IPS-15b (cell line): ENCODE measurements at regions not wholly inside any gene's neighbourhood (a gene's known extent, or its start where the extent isn't known, plus 50 kb on each side); places are given as distances from the start of the nearest gene placed in this dataset.

Experiments
- H3K27me3 ChIP-seq: one replicate; pipeline ENCODE4 v1.6.1; 2013; ENCODE audit warnings: low read length; ENCODE audit not compliant: control insufficient read depth, insufficient read depth
- H3K36me3 ChIP-seq: one replicate; pipeline ENCODE4 v1.6.1; 2013; ENCODE audit warnings: low read length; ENCODE audit not compliant: control insufficient read depth, insufficient read depth
- H3K4me1 ChIP-seq: one replicate; pipeline ENCODE4 v1.6.1; 2013; ENCODE audit warnings: mild to moderate bottlenecking, low read length; ENCODE audit not compliant: control insufficient read depth, insufficient read depth
- H3K4me3 ChIP-seq: one replicate; pipeline ENCODE4 v1.5.1; 2013; ENCODE audit warnings: low read depth, low read length
- H3K9ac ChIP-seq: one replicate; pipeline ENCODE4 v1.6.1; 2013; ENCODE audit warnings: low read depth, mild to moderate bottlenecking, low read length
- H3K9me3 ChIP-seq: one replicate; pipeline ENCODE4 v1.6.1; 2013; ENCODE audit warnings: mild to moderate bottlenecking, low read length; ENCODE audit not compliant: control insufficient read depth, insufficient read depth

DNA sequence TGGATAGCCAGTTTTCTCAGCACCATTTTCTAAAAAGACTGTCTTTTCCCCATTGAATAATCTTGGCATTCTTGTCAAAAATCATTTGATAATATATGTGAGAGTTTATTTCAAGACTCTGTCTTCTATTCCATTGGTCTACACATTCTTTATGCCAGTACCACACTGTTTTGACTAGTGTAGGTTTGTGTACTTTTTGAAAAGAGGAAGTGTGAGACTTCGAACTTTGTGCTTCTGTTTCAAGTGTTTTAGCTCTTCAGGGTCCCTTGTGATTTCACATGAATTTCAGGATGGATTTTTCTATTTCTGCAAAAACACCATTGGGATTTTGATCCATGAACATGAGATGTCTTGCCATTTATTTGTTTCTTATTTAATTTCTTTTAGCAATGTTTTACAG lies 78.5 kb upstream of the ALDH1A1 start:
- Histone ChIP-seq H3K36me3 (no peaks in the 10 kb centered on the region), H3K4me3 (no peak overlapping the region), H3K4me1 (no peaks in the 10 kb centered on the region), H3K9ac (no peak overlapping the region), H3K27me3 (no peaks in the 10 kb centered on the region), H3K9me3 (no peaks in the 10 kb centered on the region)

DNA sequence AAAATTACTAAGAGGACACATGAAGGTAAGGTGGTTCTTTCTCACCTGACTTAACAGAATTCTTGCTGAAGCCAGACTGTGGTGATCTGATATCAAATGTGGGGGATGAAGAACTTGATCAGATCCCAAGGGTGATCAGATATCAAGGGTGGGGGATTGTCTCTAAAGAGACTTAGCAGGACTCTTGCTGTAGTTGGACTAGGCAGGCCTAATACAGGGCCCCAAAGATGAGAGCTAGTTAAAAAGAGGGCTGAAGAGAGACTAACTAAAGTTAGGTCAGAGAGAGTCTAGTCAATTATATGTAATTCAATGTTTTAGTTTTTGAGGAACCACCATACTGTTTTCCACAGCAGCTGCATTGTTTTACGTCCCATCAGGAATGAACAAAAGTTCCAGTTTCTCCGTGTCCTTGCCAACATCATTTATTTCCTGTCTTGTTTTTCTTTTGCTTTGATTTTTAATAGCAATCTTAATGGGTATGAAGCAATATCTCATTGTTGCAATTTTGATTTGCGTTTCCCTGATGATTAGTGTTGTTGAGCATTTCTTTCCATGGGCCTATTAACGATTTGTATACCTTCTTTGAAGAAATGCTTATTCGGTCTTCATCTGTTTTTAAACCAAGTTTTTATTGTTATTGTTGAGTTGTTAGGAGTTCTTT lies 77.6 kb upstream of the ALDH1A1 start:
- H3K36me3 ChIP-seq = no peaks in the 10 kb centered on the region
- no peak overlapping the region for H3K4me3 ChIP-seq
- no peaks in the 10 kb centered on the region for H3K27me3 ChIP-seq
- H3K9me3 ChIP-seq = no peaks in the 10 kb centered on the region
- H3K9ac ChIP-seq = no peak overlapping the region
- no peaks in the 10 kb centered on the region for H3K4me1 ChIP-seq

DNA sequence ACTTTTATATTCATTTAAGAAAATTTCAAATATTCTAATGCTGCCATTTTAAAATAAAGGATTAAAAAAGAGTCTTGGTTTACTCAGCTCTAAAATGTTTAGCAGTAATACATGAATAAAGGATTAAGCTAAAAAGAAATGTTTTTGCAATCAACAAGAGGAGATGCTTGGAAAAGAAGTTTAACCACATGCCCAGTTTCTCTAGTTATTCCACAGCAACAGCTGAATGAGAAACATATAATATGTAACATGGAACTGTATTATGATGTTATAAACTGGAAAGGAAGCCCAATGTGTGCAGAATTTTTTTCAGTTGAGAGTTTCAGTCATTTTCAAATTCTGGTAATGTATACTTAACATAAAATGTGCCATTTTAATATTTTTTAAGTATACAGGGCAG lies 76.5 kb upstream of the ALDH1A1 start:
- Histone ChIP-seq H3K4me3 (no peak overlapping the region), H3K4me1 (no peaks in the 10 kb centered on the region), H3K9me3 (no peaks in the 10 kb centered on the region), H3K9ac (no peak overlapping the region), H3K36me3 (no peaks in the 10 kb centered on the region), H3K27me3 (no peaks in the 10 kb centered on the region)

DNA sequence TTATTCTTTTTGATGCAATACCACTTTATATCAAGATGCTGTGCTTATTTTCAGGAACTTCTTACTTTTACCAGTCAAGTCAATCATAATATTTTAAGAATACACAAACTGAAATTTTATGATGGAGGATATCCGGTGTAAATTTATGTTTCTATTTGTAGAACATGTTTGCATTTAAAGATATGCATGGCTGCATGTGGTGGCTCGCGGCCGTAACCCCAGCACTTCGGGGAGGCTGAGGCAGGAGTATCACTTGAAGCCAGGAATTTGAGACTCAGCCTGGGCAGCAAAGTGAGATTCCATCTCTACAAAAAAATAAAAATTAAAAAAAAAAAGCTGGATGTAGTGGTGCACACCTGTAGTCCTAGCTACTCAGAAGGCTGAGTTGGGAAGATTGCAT lies 73.5 kb upstream of the ALDH1A1 start:
- H3K4me3 ChIP-seq = no peak overlapping the region
- no peaks in the 10 kb centered on the region for H3K36me3 ChIP-seq
- peaks cover 3% of the 10 kb centered on the region for H3K4me1 ChIP-seq
- no peak overlapping the region for H3K9ac ChIP-seq
- no peaks in the 10 kb centered on the region for H3K9me3 ChIP-seq
- no peaks in the 10 kb centered on the region for H3K27me3 ChIP-seq

GRCh38 chr9:73024601-73025034 lies 71.8 kb upstream of the ALDH1A1 start:
- no peaks in the 10 kb centered on the region for H3K9me3 ChIP-seq
- H3K27me3 ChIP-seq = no peaks in the 10 kb centered on the region
- H3K4me1 ChIP-seq = peaks cover 3% of the 10 kb centered on the region
- no peaks in the 10 kb centered on the region for H3K36me3 ChIP-seq
- no peak overlapping the region for H3K4me3 ChIP-seq
- H3K9ac ChIP-seq = no peak overlapping the region

GRCh38 chr9:73023025-73023541 lies 70.2 kb upstream of the ALDH1A1 start:
- Histone ChIP-seq H3K9ac (no peak overlapping the region), H3K4me3 (no peak overlapping the region), H3K27me3 (no peaks in the 10 kb centered on the region), H3K36me3 (no peaks in the 10 kb centered on the region), H3K9me3 (no peaks in the 10 kb centered on the region), H3K4me1 (peaks cover 3% of the 10 kb centered on the region)

GRCh38 chr9:73022353-73022752 lies 69.5 kb upstream of the ALDH1A1 start:
- no peak overlapping the region for H3K4me3 ChIP-seq
- no peak overlapping the region for H3K9ac ChIP-seq
- H3K9me3 ChIP-seq = no peaks in the 10 kb centered on the region
- H3K4me1 ChIP-seq = peaks cover 3% of the 10 kb centered on the region
- no peaks in the 10 kb centered on the region for H3K36me3 ChIP-seq
- no peaks in the 10 kb centered on the region for H3K27me3 ChIP-seq

DNA sequence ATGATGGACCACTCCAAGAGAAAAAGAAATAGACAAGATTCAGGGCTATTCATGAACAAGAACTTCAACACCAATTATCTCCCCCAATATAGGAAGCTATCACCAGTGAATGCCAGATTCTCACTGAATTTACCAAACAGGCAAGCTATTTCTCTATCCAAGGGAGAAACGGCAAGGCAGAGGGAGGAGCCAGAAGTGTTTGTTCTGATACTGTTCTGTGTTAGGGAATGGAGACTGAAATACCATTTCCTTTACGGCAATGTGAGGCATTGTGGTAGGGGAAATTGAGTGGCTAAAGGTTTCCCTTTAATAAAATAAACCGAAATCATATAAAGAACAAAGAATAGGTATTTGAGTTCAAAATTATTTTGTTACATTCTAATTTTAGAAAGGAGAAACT lies 68.0 kb upstream of the ALDH1A1 start:
- Histone ChIP-seq H3K36me3 (no peaks in the 10 kb centered on the region), H3K4me3 (no peak overlapping the region), H3K27me3 (no peaks in the 10 kb centered on the region), H3K4me1 (peaks cover 3% of the 10 kb centered on the region), H3K9ac (no peak overlapping the region), H3K9me3 (no peaks in the 10 kb centered on the region)

DNA sequence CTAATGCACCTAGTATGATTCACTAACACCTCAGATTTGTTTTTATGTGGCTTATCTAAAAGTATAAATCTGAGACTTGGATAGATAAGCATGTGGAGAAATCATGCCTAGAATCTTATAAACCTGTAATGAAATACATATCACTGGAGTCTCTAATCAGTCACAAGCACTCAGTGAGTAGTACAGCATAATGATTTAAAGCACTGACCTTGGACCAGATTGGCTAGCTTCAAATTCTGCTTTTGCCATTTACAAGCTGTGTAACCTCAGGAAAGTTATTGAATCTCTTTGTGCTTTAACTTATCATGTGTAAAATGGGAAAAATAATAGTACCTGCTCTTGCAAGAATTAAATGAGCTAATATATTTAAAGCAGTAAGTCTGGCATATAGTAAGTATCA lies 61.2 kb upstream of the ALDH1A1 start:
- Histone ChIP-seq H3K36me3 (no peaks in the 10 kb centered on the region), H3K9ac (no peak overlapping the region), H3K4me3 (no peak overlapping the region), H3K27me3 (no peaks in the 10 kb centered on the region), H3K9me3 (no peaks in the 10 kb centered on the region), H3K4me1 (no peaks in the 10 kb centered on the region)

DNA sequence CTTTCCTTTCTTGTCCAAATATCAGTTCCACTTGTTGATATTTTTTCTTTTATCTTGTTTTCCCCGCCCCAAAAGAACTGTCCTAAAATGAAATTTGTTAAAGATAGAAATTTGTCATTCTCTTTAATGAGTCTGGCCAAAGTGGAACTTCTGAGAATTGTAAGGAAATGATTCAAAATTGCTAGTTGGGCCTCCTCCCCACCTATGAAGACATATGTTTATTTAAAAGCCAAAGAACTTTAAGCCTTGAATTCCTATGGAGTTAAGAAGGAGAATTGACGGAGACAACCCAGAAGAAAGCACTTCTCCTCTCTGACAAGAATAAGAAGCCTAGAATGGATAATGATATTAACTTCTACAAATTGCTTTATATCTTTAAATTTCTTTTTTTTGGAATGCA lies 59.1 kb upstream of the ALDH1A1 start:
- Histone ChIP-seq H3K9ac (no peak overlapping the region), H3K27me3 (no peaks in the 10 kb centered on the region), H3K4me1 (no peaks in the 10 kb centered on the region), H3K9me3 (no peaks in the 10 kb centered on the region), H3K36me3 (no peaks in the 10 kb centered on the region), H3K4me3 (no peak overlapping the region)

DNA sequence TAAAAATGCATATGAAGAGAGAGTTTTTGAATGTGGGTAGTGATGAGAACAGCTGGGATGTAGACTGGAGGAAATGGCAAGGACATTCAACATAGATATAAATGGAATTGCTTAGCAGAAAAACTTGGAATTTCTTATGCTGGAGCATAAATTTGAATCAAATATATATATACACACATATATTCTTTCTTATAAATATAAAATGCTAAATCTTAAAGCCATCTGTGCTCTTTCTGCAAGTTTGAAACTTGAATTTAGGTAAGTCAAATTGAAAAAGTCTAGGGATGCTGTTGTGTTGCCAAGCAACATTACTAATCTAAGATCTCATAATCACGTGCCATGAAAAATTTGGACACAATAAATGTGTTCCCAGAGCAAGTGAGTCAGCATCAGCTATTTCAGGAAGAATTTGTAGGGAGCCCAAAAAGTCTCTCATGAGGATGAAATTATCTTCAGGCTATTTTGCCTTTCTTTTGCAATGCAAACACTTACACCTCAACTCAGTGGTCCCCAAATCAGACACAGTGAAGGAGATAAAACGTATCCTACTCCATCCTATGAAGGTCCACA lies 58.4 kb upstream of the ALDH1A1 start:
- Histone ChIP-seq H3K4me1 (no peaks in the 10 kb centered on the region), H3K4me3 (no peak overlapping the region), H3K9me3 (no peaks in the 10 kb centered on the region), H3K9ac (no peak overlapping the region), H3K36me3 (no peaks in the 10 kb centered on the region), H3K27me3 (no peaks in the 10 kb centered on the region)

DNA sequence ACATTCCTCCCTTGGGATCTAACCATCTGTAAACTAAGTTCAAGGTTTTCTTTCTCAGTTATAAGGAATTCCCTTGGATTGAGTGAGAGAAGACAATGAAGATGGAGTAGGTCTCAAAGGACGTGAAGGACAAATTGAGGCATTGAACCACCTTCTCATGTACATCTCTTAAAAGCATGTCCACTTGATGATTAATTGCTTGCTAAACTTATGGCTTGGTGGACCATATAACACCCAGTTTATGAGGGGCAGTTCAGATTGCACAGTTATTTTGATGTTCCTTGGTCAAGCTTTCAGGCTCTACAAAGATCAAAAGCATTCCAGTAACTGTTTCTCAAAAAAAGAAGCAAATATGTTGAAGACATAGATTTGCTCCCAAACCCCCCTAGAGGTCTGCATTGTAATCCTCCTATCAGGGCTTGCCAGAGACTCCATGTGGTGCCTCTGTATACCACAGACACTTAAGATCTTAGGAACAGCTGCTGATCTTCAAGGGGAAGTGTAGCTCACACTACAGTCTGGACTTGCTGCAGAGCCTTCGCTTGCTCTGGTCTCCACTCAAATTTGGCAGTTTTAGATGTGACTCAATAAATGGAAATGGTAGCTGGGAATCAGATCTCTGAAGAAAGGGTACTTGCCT lies 56.9 kb upstream of the ALDH1A1 start:
- no peak overlapping the region for H3K9ac ChIP-seq

More for the DNA sequence above, 56.9 kb upstream of the ALDH1A1 start:
- Histone ChIP-seq H3K27me3 (no peaks in the 10 kb centered on the region), H3K4me1 (no peaks in the 10 kb centered on the region), H3K4me3 (no peak overlapping the region), H3K9me3 (no peaks in the 10 kb centered on the region), H3K36me3 (no peaks in the 10 kb centered on the region)
